ENCODE measurements at regions not wholly inside any gene's neighbourhood (a gene's known extent, or its start where the extent isn't known, plus 50 kb on each side); places are given as distances from the start of the nearest gene placed in this dataset.

DNA sequence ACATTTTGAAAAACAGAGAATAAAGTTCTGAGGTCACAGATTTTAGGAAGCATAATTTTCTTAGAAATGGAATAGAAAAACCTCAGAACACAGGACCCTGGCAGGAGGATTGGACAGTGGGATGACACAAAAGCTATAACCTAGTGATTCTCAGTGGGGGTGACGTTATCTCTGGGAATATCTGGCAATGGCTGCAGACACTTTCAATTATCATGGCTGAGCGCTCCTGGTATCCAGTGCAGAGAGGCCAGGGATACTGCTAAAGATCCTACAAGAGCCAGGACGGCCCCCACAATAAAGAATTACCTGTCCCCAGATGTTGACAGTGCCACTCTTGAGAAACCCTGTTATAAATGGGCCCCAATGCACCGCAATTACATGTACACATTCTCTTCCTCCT is 117.2 kb upstream of the SPRED2 start:
- Histone ChIP-seq H3K36me3 (ENCODE audit: control insufficient read depth in 2 of 4, insufficient read depth in 4 of 4, low read length in 3 of 4) (no peaks in the 10 kb centered on the region), H3K18ac (ENCODE audit: extremely low read depth, low read length) (no peak overlapping the region), H3K79me1 (ENCODE audit: low read depth, low read length) (no peaks in the 10 kb centered on the region), H2BK12ac (ENCODE audit: low read depth, low read length) (no peak overlapping the region), H4K5ac (ENCODE audit: insufficient read length, low read depth, low read length) (no peak overlapping the region), H2BK120ac (replicated peaks; ENCODE audit: low read depth, low read length) (no peak overlapping the region), H3K9me3 (ENCODE audit: insufficient read depth in 2 of 2, low read depth in 1 of 2, low read length in 1 of 2) (no peaks in the 10 kb centered on the region), H2AK5ac (ENCODE audit: low read depth, low read length) (no peak overlapping the region), H4K8ac (ENCODE audit: extremely low read depth, insufficient read depth, low read length) (no peak overlapping the region), H3K56ac (replicated peaks; ENCODE audit: insufficient read length, low read depth, low read length) (no peak overlapping the region), H3K4ac (replicated peaks; ENCODE audit: insufficient read length, low read depth, low read length) (no peak overlapping the region), H4K91ac (replicated peaks; ENCODE audit: insufficient read length, low read length) (no peak overlapping the region), H3K27ac (ENCODE audit: low read depth, low read length) (no peak overlapping the region), H3K14ac (ENCODE audit: insufficient read length) (no peak overlapping the region), H3K4me3 (ENCODE audit: extremely low read depth in 1 of 4, insufficient read depth in 2 of 4, low read depth in 3 of 4, low read length in 4 of 4) (no peak overlapping the region), H3K23me2 (ENCODE audit: low read depth, low read length) (no peaks in the 10 kb centered on the region), H2BK5ac (ENCODE audit: low read depth, low read length) (no peak overlapping the region), H3K23ac (ENCODE audit: insufficient read length) (no peak overlapping the region), H2AFZ (ENCODE audit: low read length) (no peak overlapping the region), H4K20me1 (replicated peaks in 1 of 2; ENCODE audit: control insufficient read depth in 1 of 2, insufficient read depth in 2 of 2, low read length in 2 of 2) (no peaks in the 10 kb centered on the region), H2BK20ac (ENCODE audit: low read length) (no peak overlapping the region), H3K4me2 (ENCODE audit: insufficient read depth in 1 of 2, low read depth in 2 of 2, low read length in 2 of 2) (no peak overlapping the region), H3K4me1 (replicated peaks in 1 of 4; ENCODE audit: control insufficient read depth in 3 of 4, insufficient read depth in 4 of 4, low read length in 3 of 4) (no peaks in the 10 kb centered on the region), H3K9ac (replicated peaks in 1 of 4; ENCODE audit: extremely low read depth in 1 of 4, low read depth in 3 of 4, low read length in 3 of 4) (no peak overlapping the region), H2BK15ac (ENCODE audit: low read length) (no peak overlapping the region), H3K27me3 (replicated peaks in 1 of 4; ENCODE audit: control insufficient read depth in 3 of 4, extremely low read depth in 1 of 4, insufficient read depth in 3 of 4, low read length in 3 of 4) (no peaks in the 10 kb centered on the region; a peak in 1 of 7 replicates), H3K79me2 (ENCODE audit: control insufficient read depth in 1 of 2, insufficient read depth in 2 of 2, low read length in 2 of 2) (no peaks in the 10 kb centered on the region)
- FAIRE-seq (no peak), DNase-seq (ENCODE audit: low read depth in 1 of 2, low spot score in 2 of 2) (no peak)
- CTCF ChIA-PET (ENCODE audit: partially characterized antibody) = interaction anchor here (1.2 kb wide), 1 partner anchor 111 kb away, joined by 3 read pairs; no protein-coding TSS in a partner anchor
- 90% methylated on average over 4 of the region's 4 CpGs; no CpG with 5 or more reads in 1 of the 2 experiments for WGBS, 2 experiments (ENCODE audit: extremely low coverage in 1 of 2, insufficient coverage in 1 of 2, insufficient read length in 1 of 2, insufficient replicate concordance in 2 of 2, low coverage in 1 of 2, low lambda C conversion rate in 2 of 2, missing lambda C conversion rate in 1 of 2)
- POLR2A ChIA-PET (ENCODE audit: partially characterized antibody) = no interaction called here
- no peak for TF ChIP-seq CBX8 (IDR thresholded peaks at IDR 0.05; ENCODE audit: borderline replicate concordance, low read depth, low read length)
- TF ChIP-seq BRCA1 (IDR thresholded peaks at IDR 0.05; ENCODE audit: low read depth, low read length) = no peak
